B cell (primary cell): ENCODE measurements at regions not wholly inside any gene's neighbourhood (a gene's known extent, or its start where the extent isn't known, plus 50 kb on each side); places are given as distances from the start of the nearest gene placed in this dataset.

Source experiments
- EZH2 ChIP-seq: IDR thresholded peaks from 2 replicates; pipeline ENCODE4 v1.6.1; 2012; ENCODE audit warnings: borderline replicate concordance, low read depth, mild to moderate bottlenecking, moderate library complexity, low read length; ENCODE audit not compliant: insufficient read depth, poor library complexity, severe bottlenecking
- TF ChIP-seq, protein P1 (sequence below): fragments of 200-600 bp; IDR thresholded peaks from one replicate; pipeline ENCODE4 v1.8.0; 2022; ENCODE audit warnings: antibody characterized with exemption, mild to moderate bottlenecking

DNA sequence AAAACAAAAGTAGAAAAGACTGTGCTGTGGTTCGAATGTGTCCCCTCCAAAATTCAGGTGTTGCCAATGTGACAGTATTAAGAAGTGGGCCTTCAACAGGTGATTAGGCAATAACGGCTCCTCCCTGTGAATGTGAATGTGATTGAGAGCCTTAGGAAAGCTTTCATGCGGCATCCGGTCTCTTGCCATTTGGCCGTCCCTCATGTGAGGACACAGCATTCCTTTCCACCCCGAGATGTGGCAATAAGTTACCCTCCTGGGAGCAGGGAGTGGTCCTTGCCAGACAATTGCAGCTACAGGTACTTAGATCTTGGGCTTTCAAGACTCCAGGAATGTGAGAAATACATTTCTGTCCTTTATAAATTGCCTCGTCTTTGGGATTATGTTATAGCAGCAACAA lies 129.3 kb downstream of the CPEB2 start:
- TF ChIP-seq, protein P1, sequence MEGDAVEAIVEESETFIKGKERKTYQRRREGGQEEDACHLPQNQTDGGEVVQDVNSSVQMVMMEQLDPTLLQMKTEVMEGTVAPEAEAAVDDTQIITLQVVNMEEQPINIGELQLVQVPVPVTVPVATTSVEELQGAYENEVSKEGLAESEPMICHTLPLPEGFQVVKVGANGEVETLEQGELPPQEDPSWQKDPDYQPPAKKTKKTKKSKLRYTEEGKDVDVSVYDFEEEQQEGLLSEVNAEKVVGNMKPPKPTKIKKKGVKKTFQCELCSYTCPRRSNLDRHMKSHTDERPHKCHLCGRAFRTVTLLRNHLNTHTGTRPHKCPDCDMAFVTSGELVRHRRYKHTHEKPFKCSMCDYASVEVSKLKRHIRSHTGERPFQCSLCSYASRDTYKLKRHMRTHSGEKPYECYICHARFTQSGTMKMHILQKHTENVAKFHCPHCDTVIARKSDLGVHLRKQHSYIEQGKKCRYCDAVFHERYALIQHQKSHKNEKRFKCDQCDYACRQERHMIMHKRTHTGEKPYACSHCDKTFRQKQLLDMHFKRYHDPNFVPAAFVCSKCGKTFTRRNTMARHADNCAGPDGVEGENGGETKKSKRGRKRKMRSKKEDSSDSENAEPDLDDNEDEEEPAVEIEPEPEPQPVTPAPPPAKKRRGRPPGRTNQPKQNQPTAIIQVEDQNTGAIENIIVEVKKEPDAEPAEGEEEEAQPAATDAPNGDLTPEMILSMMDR, result no peak
- no peak for TF ChIP-seq EZH2
